SK-N-SH (cell line): ENCODE measurements at regions not wholly inside any gene's neighbourhood (a gene's known extent, or its start where the extent isn't known, plus 50 kb on each side); places are given as distances from the start of the nearest gene placed in this dataset.

Source experiments
- CTCF ChIA-PET: fragments of 300-600, 350-600 bp; formaldehyde crosslinking; extraction: SDS; loops from one replicate; lab custom pipeline; 2021; lab: Yijun Ruan, JAX
- POLR2A ChIA-PET: fragments of 350-600 bp; sonication (Branson Sonifier 250); formaldehyde crosslinking; extraction: SDS; loops from one replicate; lab custom pipeline; 2020; ENCODE audit warnings: antibody characterized with exemption, inconsistent platforms; lab: Yijun Ruan, JAX
- DNase-seq: peaks from one replicate; pipeline ENCODE4 v3.0.0; 2012
- H2AFZ ChIP-seq: fragments of 200-600 bp; sonication (generic); 2 replicates; pipeline ENCODE4 v1.8.1; 2016; ENCODE audit warnings: antibody characterized with exemption, mild to moderate bottlenecking, low read depth
- H3F3A ChIP-seq: fragments of 200-600 bp; sonication (generic); replicated peaks from 2 replicates; pipeline ENCODE3; 2016; ENCODE audit warnings: antibody characterized with exemption, mild to moderate bottlenecking; ENCODE audit not compliant: insufficient read depth
- H3K27ac ChIP-seq, 2 experiments: fragments of 200-500 bp in 1 of 2; fragments of 200-600 bp in 1 of 2; sonication (Bioruptor generic) in 1 of 2; sonication (generic), shearing (Covaris generic) in 1 of 2; 2 replicates each; pipeline versions ENCODE4 v1.5.1 to v1.6.1; 2014 to 2016; ENCODE audit warnings: low read depth in 2 of 2, inconsistent platforms in 1 of 2, low read length in 1 of 2, mild to moderate bottlenecking in 1 of 2, mixed read lengths in 1 of 2
- H3K27me3 ChIP-seq: fragments of 200-600 bp; sonication (generic), shearing (Covaris generic); 2 replicates; pipeline ENCODE4 v1.6.1; 2016; ENCODE audit warnings: mixed run types; ENCODE audit not compliant: insufficient read depth
- H3K36me3 ChIP-seq, 2 experiments: fragments of 200-500 bp in 1 of 2; fragments of 200-600 bp in 1 of 2; sonication (Bioruptor generic) in 1 of 2; sonication (generic) in 1 of 2; replicated peaks in 1 of 2; 2 replicates each; pipeline versions ENCODE3 to v1.5.1; 2014 to 2016; ENCODE audit warnings: low read length in 1 of 2, mild to moderate bottlenecking in 1 of 2; ENCODE audit not compliant: insufficient read depth in 2 of 2, control insufficient read depth in 1 of 2
- H3K4me1 ChIP-seq, 2 experiments: fragments of 200-500 bp in 1 of 2; fragments of 200-600 bp in 1 of 2; sonication (Bioruptor generic) in 1 of 2; sonication (generic), shearing (Covaris generic) in 1 of 2; 2 replicates each; pipeline versions ENCODE4 v1.5.1 to v1.6.1; 2014 to 2016; ENCODE audit warnings: low read depth in 1 of 2, low read length in 1 of 2, mixed run types in 1 of 2; ENCODE audit not compliant: insufficient read depth in 2 of 2, control insufficient read depth in 1 of 2
- H3K4me2 ChIP-seq: fragments of 200-600 bp; sonication (generic), shearing (Covaris generic); 2 replicates; pipeline ENCODE4 v1.6.1; 2017; ENCODE audit warnings: mixed run types
- H3K4me3 ChIP-seq, 2 experiments: fragments of 200-500 bp in 1 of 2; fragments of 200-600 bp in 1 of 2; sonication (Bioruptor generic) in 1 of 2; sonication (generic), shearing (Covaris generic) in 1 of 2; 2 replicates each; pipeline versions ENCODE4 v1.5.1 to v1.8.1; 2014 to 2016; ENCODE audit warnings: low read depth in 2 of 2, inconsistent platforms in 1 of 2, low read length in 1 of 2, mild to moderate bottlenecking in 1 of 2, mixed read lengths in 1 of 2, moderate library complexity in 1 of 2
- H3K79me2 ChIP-seq: fragments of 200-600 bp; sonication (generic); 2 replicates; pipeline ENCODE4 v1.8.1; 2017; ENCODE audit warnings: mild to moderate bottlenecking; ENCODE audit not compliant: insufficient read depth
- H3K9ac ChIP-seq: fragments of 200-600 bp; sonication (generic); 2 replicates; pipeline ENCODE4 v1.6.1; 2017; ENCODE audit warnings: mixed run types
- H3K9me2 ChIP-seq: fragments of 200-600 bp; sonication (generic); 2 replicates; pipeline ENCODE4 v1.6.1; 2017; ENCODE audit warnings: mixed run types
- H3K9me3 ChIP-seq: fragments of 200-600 bp; sonication (generic); 2 replicates; pipeline ENCODE4 v1.6.1; 2017; ENCODE audit warnings: mixed run types, mild to moderate bottlenecking, moderate library complexity
- H4K20me1 ChIP-seq: fragments of 200-600 bp; sonication (generic); 2 replicates; pipeline ENCODE4 v1.6.1; 2017; ENCODE audit warnings: mild to moderate bottlenecking, mixed run types; ENCODE audit not compliant: insufficient read depth
- ELF1 ChIP-seq: IDR thresholded peaks from 2 replicates; pipeline ENCODE4 v1.4.0; 2012
- EZH2phosphoT487 ChIP-seq: fragments of 200-600 bp; sonication (generic); IDR thresholded peaks from 2 replicates; pipeline ENCODE4 v1.6.1; 2017; ENCODE audit warnings: low read depth, mixed run types, mild to moderate bottlenecking, antibody characterized with exemption, moderate library complexity, borderline replicate concordance
- FOSL2 ChIP-seq: IDR thresholded peaks from 2 replicates; pipeline ENCODE4 v1.4.0; 2012; ENCODE audit warnings: low read depth, mild to moderate bottlenecking, moderate library complexity, borderline replicate concordance
- FOXM1 ChIP-seq: IDR thresholded peaks from 2 replicates; pipeline ENCODE4 v1.4.0; 2012; ENCODE audit warnings: low read depth, mild to moderate bottlenecking
- GABPA ChIP-seq: IDR thresholded peaks from 2 replicates; pipeline ENCODE4 v1.4.0; 2012; ENCODE audit warnings: low read depth, mild to moderate bottlenecking
- GATA2 ChIP-seq: sonication (generic); formaldehyde crosslinking; IDR thresholded peaks from 2 replicates; pipeline ENCODE4 v1.5.0; 2020; ENCODE audit warnings: mild to moderate bottlenecking, missing genetic modification reagents
- JUND ChIP-seq: IDR thresholded peaks from 2 replicates; pipeline ENCODE4 v1.4.0; 2012
- MAX ChIP-seq: IDR thresholded peaks from 2 replicates; pipeline ENCODE4 v1.4.0; 2012; ENCODE audit warnings: low read depth
- MEF2A ChIP-seq: IDR thresholded peaks from 2 replicates; pipeline ENCODE4 v1.4.0; 2012; ENCODE audit warnings: low read depth, borderline replicate concordance
- NFIC ChIP-seq: IDR thresholded peaks from 2 replicates; pipeline ENCODE4 v1.4.0; 2012; ENCODE audit warnings: borderline replicate concordance
- POLR2AphosphoS5 ChIP-seq: IDR thresholded peaks from 2 replicates; pipeline ENCODE4 v1.6.1; 2012; ENCODE audit warnings: low read depth, low read length
- RCOR1 ChIP-seq: fragments of 150-350 bp; IDR thresholded peaks from 2 replicates; pipeline ENCODE4 v1.6.1; 2017; ENCODE audit warnings: antibody characterized with exemption, low read length
- RFX5 ChIP-seq: IDR thresholded peaks from 2 replicates; pipeline ENCODE4 v1.6.1; 2012; ENCODE audit warnings: mild to moderate bottlenecking, improper control_type of control experiment, low read length
- RXRA ChIP-seq: IDR thresholded peaks from 2 replicates; pipeline ENCODE4 v1.4.0; 2012; ENCODE audit warnings: low read depth, mild to moderate bottlenecking, borderline replicate concordance
- SMC3 ChIP-seq: IDR thresholded peaks from 2 replicates; pipeline ENCODE4 v1.6.1; 2012; ENCODE audit warnings: low read depth, low read length, improper control_type of control experiment
- USF1 ChIP-seq: IDR thresholded peaks from 2 replicates; pipeline ENCODE4 v1.4.0; 2012; ENCODE audit warnings: low read depth, borderline replicate concordance
- WGBS: methylation state at CpG from one replicate; pipeline ENCODE4 v1.1.6; 2017; ENCODE audit warnings: low lambda C conversion rate; 5-methylcytosine and 5-hydroxymethylcytosine counted together
- TF ChIP-seq, protein P1 (sequence below): IDR thresholded peaks from 2 replicates; pipeline ENCODE4 v1.6.1; 2012; ENCODE audit warnings: mild to moderate bottlenecking, low read depth, low read length, moderate library complexity
- TF ChIP-seq, protein P2 (sequence below): fragments of 150-350 bp; IDR thresholded peaks from 2 replicates; pipeline ENCODE4 v1.6.1; 2016; ENCODE audit warnings: mild to moderate bottlenecking, low read depth, low read length
- TF ChIP-seq, protein P3 (sequence below): IDR thresholded peaks from 2 replicates; pipeline ENCODE4; 2012
- TF ChIP-seq, protein P4 (sequence below): fragments of 200-600 bp; sonication (generic); IDR thresholded peaks from 2 replicates; pipeline ENCODE4 v1.6.1; 2017; ENCODE audit warnings: antibody characterized with exemption, mild to moderate bottlenecking, moderate library complexity

DNA sequence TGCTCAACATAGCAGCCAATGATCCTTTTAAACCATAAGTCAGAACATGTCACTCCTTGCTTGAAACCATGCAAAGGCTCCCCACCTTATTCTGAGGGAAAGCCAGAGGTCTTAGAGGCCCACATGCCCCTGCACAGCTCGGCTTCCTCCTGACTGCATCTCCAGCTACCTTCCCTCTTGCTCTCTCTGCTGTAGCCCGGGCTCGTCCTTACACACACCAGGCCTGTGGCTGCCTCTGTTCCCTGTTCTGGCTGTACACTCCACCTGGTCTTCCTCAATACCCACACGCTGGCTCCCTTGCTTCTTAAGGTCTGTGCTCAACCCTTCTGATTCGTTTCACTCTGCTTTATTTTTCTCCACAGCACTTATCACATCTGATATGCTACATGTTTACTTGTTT is 116.2 kb downstream of the TNFAIP3 start:
- Histone ChIP-seq H3K9ac (no peak overlapping the region), H3F3A (no peaks in the 10 kb centered on the region), H3K36me3 (no peaks in the 10 kb centered on the region), H3K27ac (no peak overlapping the region), H3K9me3 (no peaks in the 10 kb centered on the region), H2AFZ (no peak overlapping the region), H3K9me2 (no peaks in the 10 kb centered on the region), H3K4me3 (no peak overlapping the region), H3K79me2 (no peaks in the 10 kb centered on the region), H3K4me2 (no peak overlapping the region), H3K27me3 (peaks cover under 1% of the 10 kb centered on the region; the same call in 1 of the 2 replicates), H3K4me1 (no peaks in the 10 kb centered on the region), H4K20me1 (no peaks in the 10 kb centered on the region)
- ChIA-PET POLR2A (no interaction called here), CTCF (no interaction called here)
- WGBS = 23% methylated on average over 5 of the region's 5 CpGs
- no peak for DNase-seq
- no peak for TF ChIP-seq MEF2A
- TF ChIP-seq, protein P1, sequence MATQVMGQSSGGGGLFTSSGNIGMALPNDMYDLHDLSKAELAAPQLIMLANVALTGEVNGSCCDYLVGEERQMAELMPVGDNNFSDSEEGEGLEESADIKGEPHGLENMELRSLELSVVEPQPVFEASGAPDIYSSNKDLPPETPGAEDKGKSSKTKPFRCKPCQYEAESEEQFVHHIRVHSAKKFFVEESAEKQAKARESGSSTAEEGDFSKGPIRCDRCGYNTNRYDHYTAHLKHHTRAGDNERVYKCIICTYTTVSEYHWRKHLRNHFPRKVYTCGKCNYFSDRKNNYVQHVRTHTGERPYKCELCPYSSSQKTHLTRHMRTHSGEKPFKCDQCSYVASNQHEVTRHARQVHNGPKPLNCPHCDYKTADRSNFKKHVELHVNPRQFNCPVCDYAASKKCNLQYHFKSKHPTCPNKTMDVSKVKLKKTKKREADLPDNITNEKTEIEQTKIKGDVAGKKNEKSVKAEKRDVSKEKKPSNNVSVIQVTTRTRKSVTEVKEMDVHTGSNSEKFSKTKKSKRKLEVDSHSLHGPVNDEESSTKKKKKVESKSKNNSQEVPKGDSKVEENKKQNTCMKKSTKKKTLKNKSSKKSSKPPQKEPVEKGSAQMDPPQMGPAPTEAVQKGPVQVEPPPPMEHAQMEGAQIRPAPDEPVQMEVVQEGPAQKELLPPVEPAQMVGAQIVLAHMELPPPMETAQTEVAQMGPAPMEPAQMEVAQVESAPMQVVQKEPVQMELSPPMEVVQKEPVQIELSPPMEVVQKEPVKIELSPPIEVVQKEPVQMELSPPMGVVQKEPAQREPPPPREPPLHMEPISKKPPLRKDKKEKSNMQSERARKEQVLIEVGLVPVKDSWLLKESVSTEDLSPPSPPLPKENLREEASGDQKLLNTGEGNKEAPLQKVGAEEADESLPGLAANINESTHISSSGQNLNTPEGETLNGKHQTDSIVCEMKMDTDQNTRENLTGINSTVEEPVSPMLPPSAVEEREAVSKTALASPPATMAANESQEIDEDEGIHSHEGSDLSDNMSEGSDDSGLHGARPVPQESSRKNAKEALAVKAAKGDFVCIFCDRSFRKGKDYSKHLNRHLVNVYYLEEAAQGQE = no peak
- TF ChIP-seq RCOR1 = no peak
- TF ChIP-seq, protein P2, sequence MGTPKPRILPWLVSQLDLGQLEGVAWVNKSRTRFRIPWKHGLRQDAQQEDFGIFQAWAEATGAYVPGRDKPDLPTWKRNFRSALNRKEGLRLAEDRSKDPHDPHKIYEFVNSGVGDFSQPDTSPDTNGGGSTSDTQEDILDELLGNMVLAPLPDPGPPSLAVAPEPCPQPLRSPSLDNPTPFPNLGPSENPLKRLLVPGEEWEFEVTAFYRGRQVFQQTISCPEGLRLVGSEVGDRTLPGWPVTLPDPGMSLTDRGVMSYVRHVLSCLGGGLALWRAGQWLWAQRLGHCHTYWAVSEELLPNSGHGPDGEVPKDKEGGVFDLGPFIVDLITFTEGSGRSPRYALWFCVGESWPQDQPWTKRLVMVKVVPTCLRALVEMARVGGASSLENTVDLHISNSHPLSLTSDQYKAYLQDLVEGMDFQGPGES = no peak
- no peak for TF ChIP-seq GABPA
- no peak for TF ChIP-seq NFIC
- no peak for TF ChIP-seq EZH2phosphoT487
- no peak for TF ChIP-seq ELF1
- TF ChIP-seq RFX5 = no peak
- no peak for TF ChIP-seq POLR2AphosphoS5
- no peak for TF ChIP-seq GATA2
- TF ChIP-seq, protein P3, sequence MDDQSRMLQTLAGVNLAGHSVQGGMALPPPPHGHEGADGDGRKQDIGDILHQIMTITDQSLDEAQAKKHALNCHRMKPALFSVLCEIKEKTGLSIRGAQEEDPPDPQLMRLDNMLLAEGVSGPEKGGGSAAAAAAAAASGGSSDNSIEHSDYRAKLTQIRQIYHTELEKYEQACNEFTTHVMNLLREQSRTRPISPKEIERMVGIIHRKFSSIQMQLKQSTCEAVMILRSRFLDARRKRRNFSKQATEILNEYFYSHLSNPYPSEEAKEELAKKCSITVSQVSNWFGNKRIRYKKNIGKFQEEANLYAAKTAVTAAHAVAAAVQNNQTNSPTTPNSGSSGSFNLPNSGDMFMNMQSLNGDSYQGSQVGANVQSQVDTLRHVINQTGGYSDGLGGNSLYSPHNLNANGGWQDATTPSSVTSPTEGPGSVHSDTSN = no peak
- TF ChIP-seq USF1 = no peak
- no peak for TF ChIP-seq FOSL2
- no peak for TF ChIP-seq MAX
- TF ChIP-seq SMC3 = no peak
- TF ChIP-seq JUND = no peak
- TF ChIP-seq, protein P4, sequence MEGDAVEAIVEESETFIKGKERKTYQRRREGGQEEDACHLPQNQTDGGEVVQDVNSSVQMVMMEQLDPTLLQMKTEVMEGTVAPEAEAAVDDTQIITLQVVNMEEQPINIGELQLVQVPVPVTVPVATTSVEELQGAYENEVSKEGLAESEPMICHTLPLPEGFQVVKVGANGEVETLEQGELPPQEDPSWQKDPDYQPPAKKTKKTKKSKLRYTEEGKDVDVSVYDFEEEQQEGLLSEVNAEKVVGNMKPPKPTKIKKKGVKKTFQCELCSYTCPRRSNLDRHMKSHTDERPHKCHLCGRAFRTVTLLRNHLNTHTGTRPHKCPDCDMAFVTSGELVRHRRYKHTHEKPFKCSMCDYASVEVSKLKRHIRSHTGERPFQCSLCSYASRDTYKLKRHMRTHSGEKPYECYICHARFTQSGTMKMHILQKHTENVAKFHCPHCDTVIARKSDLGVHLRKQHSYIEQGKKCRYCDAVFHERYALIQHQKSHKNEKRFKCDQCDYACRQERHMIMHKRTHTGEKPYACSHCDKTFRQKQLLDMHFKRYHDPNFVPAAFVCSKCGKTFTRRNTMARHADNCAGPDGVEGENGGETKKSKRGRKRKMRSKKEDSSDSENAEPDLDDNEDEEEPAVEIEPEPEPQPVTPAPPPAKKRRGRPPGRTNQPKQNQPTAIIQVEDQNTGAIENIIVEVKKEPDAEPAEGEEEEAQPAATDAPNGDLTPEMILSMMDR = no peak
- no peak for TF ChIP-seq FOXM1
- no peak for TF ChIP-seq RXRA
